Middle frontal gyrus (tissue), 1 donor: ENCODE measurements at regions not wholly inside any gene's neighbourhood (a gene's known extent, or its start where the extent isn't known, plus 50 kb on each side); places are given as distances from the start of the nearest gene placed in this dataset.

ENCODE experiments used
- DNase-seq: peaks from one replicate; pipeline ENCODE4 v3.0.0-alpha.2; 2015; ENCODE audit warnings: low spot score; ENCODE audit errors: extremely low spot score

DNA sequence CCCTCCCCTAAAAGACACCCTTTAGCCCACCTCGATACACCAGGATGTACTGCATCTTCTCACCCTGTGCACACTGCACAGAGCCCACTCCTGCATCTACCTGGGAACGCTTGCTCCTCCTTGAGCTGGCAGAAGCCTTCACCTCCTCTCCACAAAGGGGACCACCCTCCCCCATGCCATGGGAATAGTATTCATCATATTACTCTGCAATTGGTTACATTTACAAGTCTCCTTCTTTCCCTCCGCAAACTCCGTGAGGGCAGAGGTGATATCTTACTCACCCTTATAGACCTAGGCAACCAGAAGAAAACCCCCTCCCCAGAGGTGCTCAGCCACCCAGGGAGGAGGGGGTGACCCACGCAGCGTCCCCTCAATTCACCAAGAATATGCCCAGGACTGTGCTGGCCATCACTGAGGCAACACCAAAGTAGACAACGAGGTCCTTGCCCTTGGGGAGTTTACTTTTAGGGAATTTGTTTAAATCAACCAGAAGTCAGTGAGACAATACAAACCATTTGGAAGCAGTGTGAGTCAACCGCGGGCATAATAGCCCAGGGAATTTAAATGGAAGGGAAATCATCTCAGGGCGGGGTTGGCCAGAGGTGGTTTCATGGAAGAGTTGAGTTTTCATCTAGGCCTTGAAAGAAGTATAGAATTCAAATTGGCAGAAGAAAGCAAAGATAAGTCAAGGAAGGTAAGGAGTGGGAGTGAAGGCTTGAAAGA, 214.5 kb downstream of the BARX2 start:
- no peak for DNase-seq

DNA sequence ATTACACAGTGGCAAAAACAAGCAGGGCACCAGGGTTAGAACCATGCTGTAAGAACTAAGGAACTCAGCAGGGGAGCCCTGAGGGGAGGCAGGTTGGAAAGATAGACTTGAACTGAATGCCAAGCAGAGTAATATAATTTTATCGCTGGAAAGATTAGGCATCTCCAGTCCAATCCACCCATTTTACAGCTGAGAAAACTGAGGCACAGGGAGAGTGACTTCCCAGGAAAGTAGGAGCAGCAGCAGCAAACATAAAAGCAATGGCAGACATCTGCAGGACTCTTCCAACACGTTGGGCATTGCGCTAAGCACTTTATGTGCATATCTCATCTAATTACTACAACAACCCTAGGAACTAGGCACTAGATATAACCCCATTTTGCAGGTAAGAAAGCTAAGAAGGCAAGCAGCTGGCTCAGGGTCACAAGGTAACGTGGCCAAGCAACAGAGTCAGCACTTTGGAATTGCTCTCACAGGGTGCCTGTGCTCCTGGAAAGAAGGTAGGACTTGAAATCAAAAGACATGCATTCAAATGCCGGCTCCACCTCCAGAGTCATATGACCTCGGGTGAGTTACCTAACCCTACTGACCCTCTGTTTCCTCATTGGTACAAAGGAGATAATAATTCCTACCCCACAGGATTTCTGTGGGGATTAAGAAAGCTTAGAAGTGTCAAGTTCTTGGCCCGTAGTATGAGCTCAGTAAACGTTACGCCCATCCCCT, 215.3 kb downstream of the BARX2 start:
- no peak for DNase-seq

DNA sequence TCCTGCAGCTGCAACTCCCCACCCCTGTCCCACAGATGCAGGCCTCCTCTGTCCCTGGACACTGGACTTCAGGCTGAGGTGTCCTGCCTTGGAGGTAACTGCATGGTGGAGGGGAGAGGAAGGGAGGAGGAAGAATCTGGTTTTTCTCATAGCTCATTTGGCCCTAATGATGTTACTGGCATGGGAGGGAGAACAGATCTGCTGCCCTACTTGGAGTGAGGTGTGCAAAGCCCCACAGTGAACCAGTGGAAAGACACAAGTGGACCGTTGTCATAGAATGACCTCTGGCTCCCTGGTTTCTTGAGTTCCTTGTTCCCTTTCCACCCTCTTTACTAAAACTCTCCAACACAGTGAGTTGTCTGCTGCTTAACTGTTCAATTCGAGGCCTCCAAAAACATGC, 215.9 kb downstream of the BARX2 start:
- no peak for DNase-seq

- DNase-seq: no peak
Observed at GRCh38 chr11:129592191-129592590, 216.5 kb downstream of the BARX2 start.

DNA sequence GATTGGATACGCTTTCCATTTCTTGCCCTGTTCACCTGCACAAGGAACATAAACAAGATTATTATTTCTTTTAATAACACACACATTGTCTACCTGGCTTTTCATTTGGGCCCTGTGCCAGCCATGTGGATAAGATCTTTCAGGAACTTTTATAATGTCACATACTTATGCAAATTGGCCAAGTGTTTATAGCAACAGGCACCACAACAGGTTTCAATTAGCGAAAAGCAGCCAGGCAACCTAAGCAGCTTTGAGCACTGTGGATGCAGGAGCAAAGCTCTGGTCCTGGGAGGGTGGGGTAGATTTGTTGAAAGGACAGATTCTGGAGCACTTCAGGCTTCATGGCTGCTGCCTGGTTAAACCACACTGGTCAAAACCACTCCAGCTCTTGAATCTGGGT, 217.4 kb downstream of the BARX2 start:
- DNase-seq: no peak

- no peak for DNase-seq
Observed at GRCh38 chr11:129595038-129595962, 219.7 kb downstream of the BARX2 start.

DNA sequence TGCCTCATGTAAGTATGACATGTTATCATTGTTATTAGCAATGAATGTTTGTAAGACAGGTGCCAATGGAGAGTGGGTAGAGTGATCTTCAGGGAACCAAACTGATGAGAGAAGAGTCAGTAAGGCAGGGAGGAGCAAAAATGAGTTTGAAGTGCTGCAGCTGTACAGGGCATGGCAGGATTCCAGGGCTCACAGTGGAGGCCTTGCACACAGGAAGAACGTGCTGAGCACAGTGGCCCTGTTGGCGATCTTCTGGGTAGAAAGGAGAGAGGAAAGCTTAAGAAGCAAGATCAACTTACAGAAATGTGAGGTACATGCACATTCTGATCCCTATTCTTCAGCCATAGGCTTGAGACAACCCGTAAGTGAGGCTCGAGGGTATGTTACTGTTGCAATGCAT, 219.3 kb upstream of the TMEM45B start:
- no peak for DNase-seq

GRCh38 chr11:129598378-129598777, 217.3 kb upstream of the TMEM45B start:
- no peak for DNase-seq

GRCh38 chr11:129605815-129606214, 209.8 kb upstream of the TMEM45B start:
- DNase-seq: no peak

- DNase-seq: no peak
Observed at GRCh38 chr11:129608711-129609110, 206.9 kb upstream of the TMEM45B start.

- no peak for DNase-seq
Observed at GRCh38 chr11:129610125-129610524, 205.5 kb upstream of the TMEM45B start.

DNA sequence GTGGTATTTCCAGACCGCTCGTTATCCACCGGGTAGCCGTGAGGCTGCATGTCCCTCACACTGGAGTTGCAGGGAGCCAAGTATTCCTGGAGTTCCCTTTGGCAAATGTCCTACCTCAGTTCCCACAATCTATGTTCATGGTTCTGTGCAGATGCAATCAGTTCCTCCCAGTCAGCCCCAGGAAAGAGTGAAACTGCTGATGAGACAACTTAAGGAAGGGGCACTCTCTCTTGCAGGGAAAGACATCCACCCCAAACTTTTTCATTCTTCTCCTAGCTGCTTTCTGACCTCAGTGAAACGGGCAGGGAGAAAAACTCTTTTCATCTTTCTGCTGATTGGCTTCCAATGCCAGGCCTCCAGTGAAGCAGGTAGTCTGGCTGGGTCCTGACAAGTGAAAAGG, 205.1 kb upstream of the TMEM45B start:
- DNase-seq: no peak

- DNase-seq: no peak
Observed at GRCh38 chr11:129611661-129612446, 203.8 kb upstream of the TMEM45B start.

GRCh38 chr11:129612447-129612961, 203.1 kb upstream of the TMEM45B start:
- no peak for DNase-seq

GRCh38 chr11:129613071-129613470, 202.6 kb upstream of the TMEM45B start:
- DNase-seq: no peak

- no peak for DNase-seq
Observed at GRCh38 chr11:129614256-129614944, 201.2 kb upstream of the TMEM45B start.

- no peak for DNase-seq
Observed at GRCh38 chr11:129618046-129618569, 197.5 kb upstream of the TMEM45B start.

DNA sequence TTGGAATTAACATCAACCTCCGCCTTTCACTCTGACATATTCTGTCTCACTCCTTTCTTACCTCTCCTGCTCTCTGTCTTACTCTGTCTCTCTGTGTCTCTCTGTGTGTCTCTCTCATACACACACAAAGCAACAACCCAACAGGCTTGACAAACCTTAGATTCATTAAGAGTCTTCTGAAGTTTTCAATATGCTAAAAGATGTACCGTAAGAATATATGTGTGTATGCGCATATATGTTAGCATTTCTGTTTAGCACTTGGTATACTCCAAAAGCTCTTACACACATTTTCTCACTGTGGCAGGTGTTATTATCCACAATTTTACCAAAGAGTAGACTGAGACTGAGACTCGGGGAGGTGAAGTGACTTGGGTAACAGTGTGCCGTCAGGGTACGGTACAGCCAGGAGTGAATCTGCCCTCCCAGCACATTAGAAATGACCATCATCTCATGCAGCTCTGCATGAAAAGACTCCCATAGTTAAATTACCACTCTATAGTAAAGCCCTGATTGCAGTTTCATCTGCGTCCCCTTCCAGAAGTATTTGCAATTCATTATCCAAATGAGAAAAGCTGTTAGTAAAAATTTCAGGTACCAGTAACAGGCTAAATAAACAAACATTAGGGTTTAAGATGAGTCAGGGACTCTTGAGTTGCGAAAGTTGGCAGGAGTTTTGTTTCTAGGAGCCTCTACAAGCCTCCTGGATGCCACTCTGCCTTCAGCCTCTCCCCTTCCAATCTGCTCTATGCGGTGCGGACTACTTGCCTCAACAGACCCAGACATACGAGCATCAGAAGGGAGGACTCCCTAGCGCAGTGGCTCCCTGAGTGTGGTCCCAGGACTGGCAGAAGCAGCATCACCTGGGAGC, 195.2 kb upstream of the TMEM45B start:
- no peak for DNase-seq

- no peak for DNase-seq
Observed at GRCh38 chr11:129625930-129626329, 189.7 kb upstream of the TMEM45B start.
